Type B pancreatic cell (in vitro differentiated cells): ENCODE measurements at regions not wholly inside any gene's neighbourhood (a gene's known extent, or its start where the extent isn't known, plus 50 kb on each side); places are given as distances from the start of the nearest gene placed in this dataset.

Source experiments
- DNase-seq: peaks from one replicate; pipeline ENCODE4 v3.0.0; 2021; ENCODE audit warnings: mixed read lengths; ENCODE audit not compliant: unreplicated experiment; ENCODE audit errors: extremely low spot score
- H3K27ac Mint-ChIP-seq: 2 replicates; pipeline ENCODE4 v1.8.0; 2021; ENCODE audit warnings: mild to moderate bottlenecking, mixed read lengths
- H3K27me3 Mint-ChIP-seq: 2 replicates; pipeline ENCODE4 v1.8.0; 2021; ENCODE audit warnings: mixed read lengths
- H3K36me3 Mint-ChIP-seq: 2 replicates; pipeline ENCODE4 v1.8.0; 2021; ENCODE audit warnings: mixed read lengths
- H3K4me1 Mint-ChIP-seq: one replicate; pipeline ENCODE4 v1.8.0; 2021; ENCODE audit warnings: mixed read lengths; ENCODE audit not compliant: unreplicated experiment
- H3K4me3 Mint-ChIP-seq: 2 replicates; pipeline ENCODE4 v1.8.0; 2021; ENCODE audit warnings: mild to moderate bottlenecking, mixed read lengths
- H3K9me3 Mint-ChIP-seq: 2 replicates; pipeline ENCODE4 v1.8.0; 2021; ENCODE audit warnings: mixed read lengths
- TF ChIP-seq, protein P1 (sequence below): fragments of 200-600 bp; sonication (generic); conservative IDR thresholded peaks from 2 replicates; pipeline ENCODE4 v1.5.0; 2021; ENCODE audit warnings: antibody characterized with exemption, mild to moderate bottlenecking

DNA sequence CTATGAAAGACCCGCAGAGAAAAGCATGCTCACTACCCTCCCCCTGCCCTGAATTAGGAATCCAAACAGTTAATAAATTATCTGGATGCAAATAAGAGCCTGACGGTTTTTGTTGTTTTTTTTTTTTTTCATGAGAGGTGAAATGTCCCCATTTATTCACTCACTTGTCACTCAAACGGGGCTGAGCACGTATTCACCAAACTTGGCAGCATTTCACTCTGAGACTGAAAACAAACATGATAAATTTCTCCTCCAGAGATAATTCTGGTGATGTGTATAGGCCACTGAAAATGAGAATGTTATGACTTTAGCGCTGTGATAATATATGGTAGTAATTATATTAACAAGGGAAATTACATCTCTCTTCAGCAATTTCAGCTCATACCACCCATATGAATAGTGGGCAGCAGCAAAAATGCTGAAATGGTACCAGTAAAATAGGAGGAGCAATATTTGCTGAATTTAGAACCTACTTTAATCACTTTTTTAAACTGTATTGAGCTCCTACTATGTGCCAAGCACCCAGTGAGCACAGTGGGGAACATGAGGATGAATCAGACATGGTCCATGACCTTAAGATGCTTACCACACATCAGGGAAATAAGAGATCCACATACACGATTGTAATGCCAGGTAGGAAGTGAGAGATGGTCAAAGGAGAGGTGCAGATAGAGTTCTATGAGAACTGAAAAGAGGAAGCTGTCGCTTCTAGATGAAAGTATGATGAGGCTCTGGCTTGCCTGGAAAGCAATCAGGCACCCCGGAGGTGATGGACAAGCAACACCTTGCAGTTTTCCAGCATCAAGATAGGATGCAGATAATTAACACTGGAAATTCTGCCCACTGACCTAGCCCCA, 286.5 kb upstream of the TMPO start:
- no peak for DNase-seq
- no peaks in the 10 kb centered on the region for H3K9me3 Mint-ChIP-seq
- H3K4me1 Mint-ChIP-seq = peaks cover 23% of the 10 kb centered on the region
- no peak overlapping the region for H3K27ac Mint-ChIP-seq
- TF ChIP-seq, protein P1, sequence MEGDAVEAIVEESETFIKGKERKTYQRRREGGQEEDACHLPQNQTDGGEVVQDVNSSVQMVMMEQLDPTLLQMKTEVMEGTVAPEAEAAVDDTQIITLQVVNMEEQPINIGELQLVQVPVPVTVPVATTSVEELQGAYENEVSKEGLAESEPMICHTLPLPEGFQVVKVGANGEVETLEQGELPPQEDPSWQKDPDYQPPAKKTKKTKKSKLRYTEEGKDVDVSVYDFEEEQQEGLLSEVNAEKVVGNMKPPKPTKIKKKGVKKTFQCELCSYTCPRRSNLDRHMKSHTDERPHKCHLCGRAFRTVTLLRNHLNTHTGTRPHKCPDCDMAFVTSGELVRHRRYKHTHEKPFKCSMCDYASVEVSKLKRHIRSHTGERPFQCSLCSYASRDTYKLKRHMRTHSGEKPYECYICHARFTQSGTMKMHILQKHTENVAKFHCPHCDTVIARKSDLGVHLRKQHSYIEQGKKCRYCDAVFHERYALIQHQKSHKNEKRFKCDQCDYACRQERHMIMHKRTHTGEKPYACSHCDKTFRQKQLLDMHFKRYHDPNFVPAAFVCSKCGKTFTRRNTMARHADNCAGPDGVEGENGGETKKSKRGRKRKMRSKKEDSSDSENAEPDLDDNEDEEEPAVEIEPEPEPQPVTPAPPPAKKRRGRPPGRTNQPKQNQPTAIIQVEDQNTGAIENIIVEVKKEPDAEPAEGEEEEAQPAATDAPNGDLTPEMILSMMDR = no peak
- no peaks in the 10 kb centered on the region for H3K36me3 Mint-ChIP-seq
- no peaks in the 10 kb centered on the region for H3K27me3 Mint-ChIP-seq
- H3K4me3 Mint-ChIP-seq = no peak overlapping the region

DNA sequence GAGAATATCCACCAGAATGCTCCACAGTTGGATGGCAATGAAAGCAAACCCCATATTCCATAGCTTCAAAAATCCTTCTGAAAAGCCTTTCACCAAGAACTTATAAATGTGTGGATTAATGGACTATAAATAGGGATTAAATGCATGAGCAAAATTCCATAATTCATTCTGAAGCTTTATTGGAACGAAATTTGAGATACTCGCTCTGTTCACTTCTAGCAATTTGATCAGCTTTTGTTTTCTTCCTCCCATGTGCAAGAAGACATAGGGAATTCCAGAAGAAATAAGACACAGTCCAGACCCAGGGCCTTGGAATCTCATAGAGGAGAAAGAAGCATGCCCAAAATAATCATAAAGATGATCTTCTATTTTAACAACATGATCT, 285.9 kb upstream of the TMPO start:
- TF ChIP-seq, protein P1 = no peak
- no peak overlapping the region for H3K4me3 Mint-ChIP-seq
- no peaks in the 10 kb centered on the region for H3K36me3 Mint-ChIP-seq
- H3K27ac Mint-ChIP-seq = no peak overlapping the region
- H3K4me1 Mint-ChIP-seq = peaks cover 18% of the 10 kb centered on the region
- H3K27me3 Mint-ChIP-seq = no peaks in the 10 kb centered on the region
- DNase-seq = no peak
- no peaks in the 10 kb centered on the region for H3K9me3 Mint-ChIP-seq

DNA sequence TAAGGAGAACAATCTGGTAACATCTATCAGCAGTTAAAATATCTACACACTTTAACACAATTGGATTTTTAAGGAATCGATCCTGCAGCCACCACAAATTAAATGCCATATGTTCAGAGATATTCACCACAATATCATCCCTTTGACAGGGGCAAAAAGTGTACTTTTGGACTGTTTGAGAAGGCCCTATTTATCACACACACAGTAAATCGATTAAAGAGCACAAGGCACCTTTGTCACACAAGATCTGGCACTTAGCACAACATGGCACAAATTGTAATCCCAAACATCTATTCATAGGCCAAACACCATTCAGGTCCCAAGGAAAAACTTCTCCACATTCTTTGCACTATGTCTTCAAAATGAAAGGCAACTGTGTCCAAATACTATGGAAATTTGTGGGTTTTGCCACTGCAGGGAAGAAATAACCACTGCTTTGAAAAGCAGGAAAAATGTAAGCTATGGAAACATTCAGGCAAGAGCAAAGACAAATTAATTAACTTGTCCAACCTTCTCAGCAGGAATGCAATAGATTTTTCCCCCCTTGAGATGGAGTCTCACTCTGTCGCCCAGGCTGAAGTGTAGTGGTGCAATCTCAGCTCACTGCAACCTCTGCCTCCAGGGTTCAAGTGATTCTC, 282.5 kb upstream of the TMPO start:
- Mint-ChIP-seq H3K4me1 (peaks cover 10% of the 10 kb centered on the region), H3K36me3 (no peaks in the 10 kb centered on the region), H3K4me3 (no peak overlapping the region), H3K9me3 (peaks cover 4% of the 10 kb centered on the region), H3K27ac (no peak overlapping the region), H3K27me3 (peaks cover 3% of the 10 kb centered on the region)
- DNase-seq = no peak
- TF ChIP-seq, protein P1 = no peak

DNA sequence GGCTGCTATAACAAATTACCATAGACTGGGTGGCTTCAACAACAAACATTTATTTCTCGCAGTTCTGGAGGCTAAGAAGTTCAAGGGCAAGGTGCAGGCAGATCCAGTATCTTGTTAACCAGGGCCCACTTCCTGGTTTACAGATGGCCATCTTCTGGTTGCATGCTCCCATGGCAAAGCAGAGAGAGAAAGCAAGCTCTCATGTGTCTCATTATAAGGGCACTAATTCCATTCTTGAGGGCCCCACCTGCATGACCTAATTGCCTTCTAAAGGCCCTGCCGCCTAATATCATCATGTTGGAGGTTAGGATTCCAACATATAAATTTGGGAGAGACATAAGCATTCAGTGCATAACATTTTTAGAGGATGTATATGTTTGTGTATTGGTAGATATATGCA, 280.1 kb upstream of the TMPO start:
- Mint-ChIP-seq H3K4me3 (no peak overlapping the region), H3K27me3 (peaks cover 12% of the 10 kb centered on the region), H3K9me3 (peaks cover 4% of the 10 kb centered on the region), H3K4me1 (peaks cover 10% of the 10 kb centered on the region), H3K27ac (no peak overlapping the region), H3K36me3 (no peaks in the 10 kb centered on the region)
- TF ChIP-seq, protein P1 = no peak
- no peak for DNase-seq

DNA sequence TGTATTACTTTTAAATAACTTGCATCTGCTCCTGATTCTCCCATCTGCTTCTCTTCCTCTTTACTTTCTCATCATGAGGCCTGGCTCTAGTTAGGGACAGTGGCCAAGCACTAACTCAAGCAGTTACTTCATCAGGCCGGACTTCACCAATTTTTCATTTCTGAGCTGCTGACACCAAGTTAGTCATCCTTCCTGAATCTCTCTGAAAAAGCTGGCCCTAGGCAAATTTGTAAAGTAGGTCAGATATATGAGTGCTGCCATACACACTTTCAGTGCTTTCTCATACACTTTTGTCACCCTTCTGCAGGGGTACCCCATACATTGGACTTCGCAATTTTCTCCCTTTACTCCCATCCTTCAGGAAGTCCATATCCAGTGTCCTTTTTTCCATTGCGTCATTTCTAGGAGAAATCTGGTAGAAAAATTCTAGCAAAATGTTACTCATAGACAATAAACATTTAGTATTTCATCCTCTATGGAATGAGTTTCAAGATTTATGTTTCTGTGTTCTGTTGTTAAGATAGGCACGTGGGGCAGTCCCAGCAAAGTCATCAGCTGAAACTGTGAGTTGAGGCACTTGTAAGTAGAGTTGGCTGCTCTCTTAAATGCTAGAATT, 276.8 kb upstream of the TMPO start:
- Mint-ChIP-seq H3K9me3 (peaks cover 8% of the 10 kb centered on the region), H3K27me3 (peaks cover 13% of the 10 kb centered on the region), H3K36me3 (no peaks in the 10 kb centered on the region), H3K27ac (no peak overlapping the region), H3K4me3 (no peak overlapping the region), H3K4me1 (peaks cover 5% of the 10 kb centered on the region)
- no peak for DNase-seq
- TF ChIP-seq, protein P1 = no peak
